RPMI8226 (cell line): ENCODE measurements at regions not wholly inside any gene's neighbourhood (a gene's known extent, or its start where the extent isn't known, plus 50 kb on each side); places are given as distances from the start of the nearest gene placed in this dataset.
"Not testable (repeated sequence)": the region's sequence is repeated elsewhere in the genome, so short reads cannot be mapped to it uniquely, and the experiment has no call there.

Source experiments
- DNase-seq: peaks from one replicate; pipeline ENCODE4 v3.0.0-alpha.2; 2015

DNA sequence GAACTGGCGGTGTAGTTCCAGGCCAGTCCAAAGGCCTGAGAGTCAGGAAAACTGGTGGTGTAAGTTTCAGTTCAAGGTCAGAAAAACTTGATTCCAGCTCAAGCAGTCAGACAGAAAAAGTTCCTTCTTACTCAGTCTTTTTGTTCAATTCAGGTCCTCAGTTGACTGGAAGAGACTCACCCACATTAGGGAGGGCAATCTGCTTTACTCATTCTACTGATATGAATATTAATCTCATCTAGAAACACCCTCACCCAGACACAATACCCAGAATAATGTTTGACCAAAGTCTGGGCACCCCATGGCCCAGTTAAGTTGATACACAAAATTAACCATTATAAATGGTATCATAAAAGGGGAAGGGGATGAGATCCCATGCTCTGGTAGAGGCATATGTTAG, 50.1 kb upstream of the LTA4H start:
- DNase-seq, result no peak

DNA sequence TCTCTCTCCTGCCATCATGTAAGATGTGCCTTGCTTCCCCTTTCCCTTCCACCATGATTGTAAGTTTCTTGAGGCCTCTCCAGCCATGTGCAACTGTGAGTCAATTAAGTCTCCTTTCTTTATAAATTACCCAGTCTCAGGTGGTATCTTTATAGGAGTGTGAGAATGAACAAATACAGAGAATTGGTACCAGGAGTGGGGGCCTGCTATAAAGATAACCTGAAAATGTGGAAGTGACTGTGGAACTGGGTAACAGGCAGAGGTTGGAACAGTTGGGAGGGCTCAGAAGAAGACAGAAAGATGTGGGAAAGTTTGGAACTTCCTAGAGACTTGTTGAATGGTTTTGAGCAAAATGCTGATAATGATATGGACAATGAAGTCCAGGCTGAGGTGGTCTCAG, 50.8 kb upstream of the LTA4H start:
- DNase-seq, result not testable (repeated sequence)

DNA sequence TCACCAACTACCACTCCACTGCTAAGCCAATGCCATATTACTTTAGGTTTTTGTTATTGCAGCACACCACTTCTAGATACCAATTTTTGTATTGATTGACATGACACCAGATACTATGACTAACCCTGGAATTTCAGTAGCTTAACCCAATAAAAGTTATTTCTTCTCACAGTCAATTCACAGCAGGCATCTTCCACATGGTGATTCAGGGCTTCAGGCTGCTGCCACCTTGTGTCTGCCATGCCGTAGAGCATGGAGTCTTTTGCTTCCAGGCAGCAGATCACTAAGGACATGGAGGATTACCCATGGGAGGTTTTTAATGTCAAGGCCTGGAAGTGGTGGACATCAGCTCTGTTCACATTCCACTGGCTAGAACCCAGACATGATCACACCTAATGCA, 56.4 kb upstream of the LTA4H start:
- DNase-seq, result peak; percentile 15

DNA sequence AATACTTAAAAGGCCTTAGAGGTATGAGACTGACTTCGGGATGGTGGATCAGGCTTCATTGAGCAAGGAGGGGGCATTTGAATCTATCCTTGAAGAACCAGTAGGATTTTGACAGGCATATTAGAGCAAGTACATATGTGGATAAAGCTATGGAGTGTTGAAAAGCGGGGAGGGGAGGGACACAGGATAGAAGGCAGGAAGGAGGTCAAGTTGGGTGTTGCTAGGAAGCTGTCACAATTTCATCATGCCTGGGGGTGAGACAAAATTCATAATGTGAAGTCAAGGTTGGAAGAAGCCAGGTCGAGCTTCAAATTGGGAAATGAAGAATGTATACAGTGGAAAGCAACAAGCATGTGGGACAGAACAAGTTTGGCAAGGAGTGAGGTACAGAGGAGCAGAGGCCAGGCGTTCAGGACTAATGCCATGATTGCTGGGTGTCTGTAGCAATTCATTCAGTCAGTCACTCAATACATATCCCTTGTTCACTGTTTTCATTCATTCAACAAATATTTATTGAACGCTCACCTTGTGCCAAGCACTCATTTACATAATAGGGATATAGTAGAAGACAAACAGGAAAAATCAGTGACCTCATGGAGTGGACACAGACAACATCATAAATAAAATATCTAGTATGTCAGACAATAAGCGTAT, 58.3 kb upstream of the LTA4H start:
- DNase-seq, result no peak

DNA sequence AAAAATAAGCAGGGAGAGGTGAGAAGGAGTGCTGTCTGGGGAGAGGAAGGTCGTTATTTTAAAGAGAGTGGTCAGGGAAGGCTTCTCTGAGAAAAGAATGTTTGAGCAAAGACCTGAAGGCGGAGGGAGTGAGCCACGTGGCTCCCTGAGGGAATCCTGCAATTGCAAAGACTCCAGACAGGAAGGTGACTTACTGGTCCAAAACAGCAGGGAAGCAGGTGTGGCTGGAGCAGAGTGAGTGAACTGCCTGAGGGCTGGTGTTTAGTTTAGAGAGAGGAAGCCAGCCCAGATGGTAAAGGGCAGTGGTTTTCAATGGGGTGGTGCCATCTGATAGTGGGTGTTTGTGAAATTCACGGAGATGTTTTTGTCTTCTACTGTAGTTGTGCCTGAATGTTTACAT, 58.8 kb upstream of the LTA4H start:
- DNase-seq, result peak; percentile 45

DNA sequence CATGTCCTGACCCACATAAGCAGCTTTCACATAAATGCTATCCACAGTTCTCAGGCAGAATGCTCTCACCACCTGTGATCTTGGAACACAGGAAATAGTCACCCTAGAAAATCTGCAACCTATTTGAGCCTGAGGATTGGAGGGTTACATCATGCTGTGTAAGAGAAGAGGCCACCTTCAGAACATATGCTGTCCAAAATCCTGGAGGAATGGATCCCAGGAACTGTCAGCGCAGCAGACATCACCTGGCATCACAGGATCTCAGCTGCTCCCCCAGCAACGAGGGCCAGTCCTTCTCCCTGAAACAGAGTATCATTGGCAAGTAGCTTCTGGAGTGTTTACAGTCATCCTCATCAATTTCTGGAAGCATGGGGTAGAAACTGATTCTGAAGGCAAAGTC, 63.2 kb upstream of the LTA4H start:
- DNase-seq, result no peak

DNA sequence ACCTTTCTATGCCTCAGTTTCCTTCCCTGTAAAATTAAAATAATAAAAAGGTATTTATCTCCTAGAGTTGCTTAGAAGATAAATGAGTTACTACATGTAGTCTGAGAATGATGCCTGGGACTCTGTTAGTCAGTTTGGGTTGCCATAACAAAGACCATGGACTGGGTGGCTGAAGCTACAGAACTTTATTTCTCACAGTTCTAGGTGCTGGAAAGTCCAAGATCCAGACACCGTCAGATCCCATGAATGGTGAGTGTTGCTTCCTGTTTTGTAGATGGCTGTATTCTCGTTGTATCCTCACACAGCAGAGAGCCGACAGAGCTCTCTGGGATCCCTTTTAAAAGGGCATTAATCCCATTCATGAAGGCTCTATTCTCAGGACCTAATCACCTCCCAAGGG, 64.0 kb upstream of the LTA4H start:
- DNase-seq, result no peak

DNA sequence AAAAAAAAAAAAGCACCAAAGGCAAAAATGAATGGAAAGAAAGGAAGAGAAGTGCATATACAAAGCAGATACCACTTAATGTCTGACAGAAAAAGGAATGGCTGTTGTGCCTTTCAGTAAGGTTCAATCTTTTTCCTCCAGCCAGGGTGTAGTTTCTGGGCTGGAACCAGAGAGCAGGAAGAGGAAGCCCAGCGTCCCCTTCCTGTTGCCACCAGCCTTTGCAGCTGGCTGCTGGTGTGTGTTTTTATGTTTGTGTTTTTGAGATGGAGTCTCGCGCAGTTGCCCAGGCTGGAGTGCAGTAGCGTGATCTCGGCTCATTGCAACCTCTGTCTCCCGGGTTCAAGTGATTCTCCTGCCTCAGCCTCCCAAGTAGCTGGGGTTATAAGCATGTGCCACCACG, 64.6 kb upstream of the LTA4H start:
- no peak for DNase-seq

DNA sequence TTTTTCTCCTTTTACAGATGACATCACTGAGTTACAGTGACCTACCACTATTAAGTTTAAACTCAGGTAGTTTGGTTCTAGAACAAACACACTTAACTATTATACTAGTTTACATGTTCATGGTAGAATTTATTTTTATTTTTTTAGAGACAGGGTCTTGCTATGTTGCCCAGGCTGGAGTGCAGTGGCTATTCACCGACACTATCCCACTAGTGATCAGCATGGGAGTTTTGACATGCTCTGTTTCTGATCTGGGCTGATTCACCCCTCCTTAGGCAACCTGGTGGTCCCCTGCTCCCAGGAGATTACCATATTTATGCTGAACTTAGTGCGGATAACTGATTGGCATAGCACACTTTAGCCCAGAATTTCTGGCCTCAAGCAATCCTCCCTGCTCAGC, 66.4 kb upstream of the LTA4H start:
- DNase-seq, result no peak

DNA sequence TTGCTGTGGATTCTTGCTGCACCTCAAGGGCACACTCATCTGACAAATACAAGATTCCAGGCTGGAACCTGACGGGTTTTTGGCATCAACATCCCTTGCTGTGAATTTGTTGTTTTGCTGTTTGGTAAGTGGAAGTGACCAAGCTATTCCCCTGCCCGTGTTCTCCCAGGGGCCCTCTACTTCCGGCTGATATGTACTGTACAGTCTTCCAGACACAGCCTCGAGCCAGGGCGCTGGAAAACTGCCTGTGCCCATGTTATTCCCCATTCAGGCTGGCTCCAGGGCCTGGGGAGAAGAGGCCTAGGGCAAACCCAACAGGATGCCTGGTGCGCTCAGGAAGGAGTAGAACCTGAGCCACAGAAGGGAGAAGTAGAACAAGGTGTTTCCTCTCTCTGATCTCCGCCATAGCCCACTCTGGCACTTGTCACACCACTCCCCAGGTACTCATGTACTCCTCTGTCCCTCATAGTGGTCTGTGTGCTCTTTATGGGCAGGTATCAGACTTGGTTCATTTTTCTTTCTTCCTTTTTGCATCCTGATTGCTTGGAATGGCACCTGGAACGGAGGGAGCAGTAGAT, 67.8 kb upstream of the LTA4H start:
- no peak for DNase-seq

DNA sequence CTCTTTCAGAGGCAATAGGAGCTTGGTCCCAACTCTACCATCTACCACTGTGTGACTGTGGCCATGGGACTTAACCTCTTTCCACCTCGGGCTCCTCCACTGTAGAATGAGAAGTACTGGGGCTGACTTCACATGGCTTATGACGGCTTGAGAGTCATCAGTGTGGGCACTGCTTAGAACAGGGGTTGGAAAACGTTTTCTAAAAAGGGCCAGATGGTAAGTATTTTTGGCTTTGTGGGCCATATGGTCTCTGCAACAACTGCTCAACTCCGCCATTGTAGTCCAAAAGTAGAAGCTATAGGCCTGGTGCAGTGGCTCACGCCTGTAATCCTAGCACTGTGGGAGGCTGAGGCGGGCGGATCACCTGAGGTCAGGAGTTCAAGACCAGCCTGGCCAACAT, 69.2 kb upstream of the LTA4H start:
- DNase-seq, result no peak

DNA sequence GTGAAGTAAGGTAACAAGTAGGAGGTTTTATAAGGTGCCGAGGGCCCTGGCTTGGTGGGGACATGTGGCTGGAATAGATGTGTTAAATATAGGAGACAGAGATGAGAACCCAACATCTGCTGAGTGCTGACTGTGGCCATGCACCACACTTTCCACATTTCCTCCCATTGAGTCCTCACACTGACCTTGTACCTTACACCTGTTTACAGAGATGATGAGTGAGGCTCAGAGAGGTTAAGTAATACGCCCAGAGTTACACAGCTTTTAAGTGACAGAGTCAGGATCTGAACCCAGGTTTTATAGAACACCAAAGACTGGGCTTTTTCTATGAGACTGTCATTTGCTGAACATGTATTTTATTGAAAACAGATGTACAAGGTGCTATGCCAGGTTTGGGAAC, 70.8 kb upstream of the LTA4H start:
- no peak for DNase-seq

DNA sequence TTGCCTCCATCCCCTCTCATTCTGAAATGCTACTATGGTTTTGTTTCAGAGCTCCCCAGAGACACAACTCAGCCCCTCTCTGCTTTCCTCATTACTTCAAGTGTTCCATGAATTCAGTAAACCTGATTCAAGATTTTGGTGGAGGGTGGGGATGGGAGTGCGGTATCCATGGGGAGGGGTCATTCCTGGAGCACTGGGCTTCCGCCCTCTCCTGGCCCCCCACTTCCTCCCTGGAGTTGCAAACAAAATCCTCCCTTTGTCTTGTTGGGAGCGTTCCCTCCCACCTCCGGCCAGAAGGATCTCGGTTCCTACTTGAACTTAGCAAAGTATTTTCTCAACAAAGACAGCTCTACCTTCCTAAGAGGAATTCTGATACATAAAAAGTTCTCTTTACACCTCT, 71.8 kb upstream of the LTA4H start:
- no peak for DNase-seq

DNA sequence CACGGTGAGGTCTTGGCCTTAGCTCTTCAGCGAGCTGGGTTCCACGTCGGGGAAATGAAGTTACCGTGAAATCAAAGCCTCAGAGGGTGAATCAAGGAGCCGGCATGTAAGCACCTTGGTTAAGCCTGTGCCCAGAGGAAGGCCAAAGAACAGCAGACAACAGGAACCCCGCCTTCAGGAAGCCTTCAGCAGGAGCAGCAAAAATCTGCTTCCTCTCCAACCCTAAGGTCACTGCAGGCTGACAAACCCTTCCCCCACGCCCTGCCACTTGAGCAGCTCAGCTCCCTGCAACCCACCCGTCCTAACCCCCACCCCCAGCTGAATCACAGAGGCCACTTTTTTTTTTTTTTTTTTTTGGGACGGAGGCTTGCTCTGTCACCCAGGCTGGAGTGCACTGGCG, 72.9 kb upstream of the LTA4H start:
- peak; percentile 39 for DNase-seq

DNA sequence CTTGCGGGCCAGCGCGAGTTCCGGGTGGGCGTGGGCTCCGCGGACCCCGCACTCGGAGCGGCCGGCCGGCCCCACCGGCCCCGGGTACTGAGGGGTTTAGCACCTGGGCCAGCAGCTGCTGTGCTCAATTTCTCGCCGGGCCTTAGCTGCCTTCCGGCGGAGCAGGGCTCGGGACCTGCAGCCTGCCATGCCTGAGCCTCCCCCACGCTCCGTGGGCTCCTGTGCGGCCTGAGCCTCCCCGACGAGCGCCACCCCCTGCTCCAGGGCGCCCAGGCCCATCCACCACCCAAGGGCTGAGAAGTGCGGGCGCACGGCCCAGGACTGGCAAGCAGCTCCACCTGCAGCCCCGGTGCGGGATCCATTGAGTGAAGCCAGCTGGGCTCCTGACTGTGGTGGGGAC, 73.6 kb upstream of the LTA4H start:
- not testable (repeated sequence) for DNase-seq

DNA sequence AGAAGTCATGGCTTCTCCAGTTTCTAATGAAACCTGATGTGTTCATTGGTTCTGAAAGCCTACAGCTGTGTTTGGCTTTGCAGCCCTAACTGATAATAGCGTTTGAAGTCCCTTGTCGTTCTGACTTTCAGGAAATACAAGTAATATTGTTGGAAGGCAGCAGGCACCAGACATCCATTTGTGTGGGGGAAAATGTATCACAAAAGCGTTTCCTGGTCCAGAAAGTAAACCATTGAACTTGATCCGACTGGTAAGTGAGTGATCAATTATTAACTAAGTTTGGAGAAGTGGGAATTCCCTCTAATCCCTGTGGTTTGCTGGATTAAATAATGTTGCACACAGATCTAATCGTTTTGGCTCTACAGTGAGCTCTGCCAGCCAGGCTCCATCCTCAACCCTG, 77.3 kb upstream of the LTA4H start:
- DNase-seq, result no peak

DNA sequence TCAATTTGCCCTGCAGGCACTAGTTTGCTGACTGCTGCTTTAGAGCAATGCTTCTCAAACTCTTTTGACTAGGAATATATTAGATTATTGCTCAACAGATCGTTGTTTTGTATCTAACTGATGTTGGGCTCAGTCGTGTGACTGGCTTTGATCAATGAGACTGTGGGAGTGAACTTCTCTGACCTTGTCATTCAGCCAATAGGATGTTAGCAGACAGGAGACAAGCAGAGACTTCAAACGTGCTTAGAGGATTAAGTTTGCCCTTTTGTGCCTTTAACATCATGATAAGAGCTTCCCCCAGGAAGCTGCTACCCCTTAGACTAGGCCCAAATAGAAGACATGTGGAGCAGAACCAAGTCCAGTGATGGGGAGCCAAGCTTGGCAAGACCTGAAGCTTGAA, 76.7 kb upstream of the ELK3 start:
- no peak for DNase-seq

DNA sequence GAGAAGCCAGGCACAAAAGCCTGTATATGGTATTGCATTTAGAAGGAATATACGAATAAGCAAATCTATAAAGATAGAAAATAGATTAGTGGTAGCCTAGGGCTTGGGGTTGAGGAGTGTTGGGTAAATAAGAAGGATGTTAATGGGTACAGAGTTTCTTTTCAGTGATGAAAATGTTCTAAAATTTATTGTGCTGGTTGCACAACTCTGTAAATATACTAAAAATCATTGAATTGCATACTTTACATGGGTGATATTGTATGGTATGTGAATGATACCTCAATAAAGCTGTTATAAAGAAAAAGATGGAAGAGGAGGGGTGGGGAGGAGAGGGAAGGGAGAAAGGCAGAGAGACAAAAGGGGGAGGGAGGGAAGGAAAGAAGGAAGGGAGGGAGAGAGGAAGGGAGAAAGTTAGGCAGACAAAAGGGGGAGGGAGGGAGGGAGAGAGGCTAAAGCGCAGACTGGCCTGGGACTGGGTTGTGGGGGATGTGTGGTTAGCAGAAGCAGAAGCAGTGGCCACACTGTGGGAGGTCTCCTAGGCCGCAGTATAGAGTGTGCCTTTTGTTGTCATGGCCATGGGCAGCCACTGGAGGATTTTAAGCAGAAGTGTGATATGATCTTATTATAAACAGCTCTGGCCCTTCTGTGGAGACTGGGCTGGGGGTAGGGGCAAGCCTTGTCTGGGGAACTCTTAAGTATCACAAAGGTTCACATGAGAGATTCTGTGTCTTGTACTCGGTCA, 73.6 kb upstream of the ELK3 start:
- DNase-seq, result no peak

DNA sequence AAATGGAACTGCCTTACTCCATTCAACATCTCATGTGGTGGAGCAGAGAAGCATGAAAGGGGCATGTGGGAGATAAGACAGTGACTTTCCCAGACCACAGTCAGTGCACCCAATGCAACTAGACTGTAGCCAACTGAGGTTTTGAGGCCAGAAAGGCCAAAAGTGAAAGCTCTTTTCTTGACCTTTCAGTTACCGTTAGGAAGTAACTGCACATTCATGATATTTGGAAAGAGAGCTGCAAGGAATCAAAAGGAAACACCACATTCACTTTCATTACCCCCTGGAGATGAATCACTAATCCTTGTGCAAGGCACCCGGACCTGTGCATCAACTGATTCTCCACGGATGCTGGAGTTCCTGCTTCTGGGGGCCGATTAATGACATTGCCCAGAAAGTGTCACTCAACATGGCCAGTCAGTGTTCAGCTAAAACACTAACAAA, 72.9 kb upstream of the ELK3 start:
- peak; percentile 8 for DNase-seq

DNA sequence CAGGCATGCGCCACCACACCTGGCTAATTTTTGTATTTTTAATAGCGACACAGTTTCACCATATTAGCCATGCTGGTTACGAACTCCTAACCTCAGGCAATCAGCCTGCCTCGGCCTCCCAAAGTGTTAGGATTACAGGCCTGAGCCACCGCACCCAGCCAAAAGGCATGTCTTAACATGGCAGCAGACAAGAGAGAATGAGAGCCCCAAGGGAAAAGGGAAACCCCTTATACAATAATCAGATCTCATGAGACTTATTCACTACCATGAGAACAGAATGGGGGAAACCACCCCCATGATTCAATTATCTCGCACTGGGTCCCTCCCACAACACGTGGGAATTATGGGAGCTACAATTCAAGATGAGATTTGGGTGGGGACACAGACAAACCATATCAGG, 65.9 kb upstream of the ELK3 start:
- DNase-seq, result not testable (repeated sequence)

DNA sequence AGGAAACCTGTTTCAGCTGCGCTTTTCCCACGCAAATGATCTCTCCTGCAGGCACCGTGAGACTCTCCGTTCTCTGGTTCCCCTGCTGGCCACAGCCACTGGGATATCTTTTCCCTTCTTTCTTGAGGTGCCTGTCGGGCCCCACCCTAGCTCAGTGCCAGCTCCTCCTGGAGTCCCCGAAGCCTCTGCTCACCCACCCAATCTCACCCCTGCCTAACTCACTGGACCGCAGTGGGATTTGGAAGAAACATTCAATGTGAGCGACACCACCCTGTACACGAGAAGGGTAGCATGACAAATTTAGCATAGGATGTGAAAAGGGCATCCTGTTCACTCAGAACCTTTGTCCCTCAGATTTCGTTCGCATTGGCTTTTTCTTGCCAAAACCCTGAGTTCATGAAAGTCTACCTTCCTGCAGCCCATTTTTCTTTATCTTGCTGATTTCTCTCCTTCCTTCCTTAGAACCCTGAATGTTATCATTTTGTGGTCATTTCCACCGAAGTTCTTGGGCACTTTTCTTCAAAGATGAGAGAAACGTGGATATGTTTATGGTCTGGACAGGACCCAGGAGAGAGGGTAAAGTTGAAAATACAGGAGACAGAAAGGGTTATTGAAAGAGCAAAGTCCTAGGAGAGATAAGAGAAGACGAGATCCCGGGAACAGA, 63.6 kb upstream of the ELK3 start:
- DNase-seq, result no peak

DNA sequence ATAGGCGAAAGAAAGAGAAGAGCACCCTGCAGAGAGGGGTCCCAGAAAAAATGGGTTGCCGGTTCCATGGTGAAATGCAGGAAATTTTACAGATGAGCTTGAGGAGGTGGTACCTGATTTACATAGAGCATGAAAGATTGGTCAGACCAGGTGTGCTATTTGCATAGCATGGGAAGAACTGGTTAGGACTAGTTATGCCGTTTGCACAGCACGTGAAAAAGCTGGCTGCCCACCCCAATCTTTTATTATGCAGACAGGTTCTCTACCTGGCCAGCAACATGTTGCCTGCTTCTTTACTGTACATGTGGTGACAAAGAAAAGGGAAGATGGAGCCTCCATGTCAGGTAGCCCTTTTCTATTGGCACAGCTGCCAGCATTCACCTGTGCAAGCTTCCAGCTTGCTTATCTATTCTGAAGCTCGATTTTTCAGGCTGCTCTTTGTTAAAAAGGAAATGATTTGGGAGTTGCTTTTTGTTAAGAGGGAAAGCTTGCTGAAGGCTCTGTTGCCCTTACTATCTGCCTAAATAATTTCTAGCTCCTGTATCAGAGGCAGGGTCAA, 62.9 kb upstream of the ELK3 start:
- no peak for DNase-seq

DNA sequence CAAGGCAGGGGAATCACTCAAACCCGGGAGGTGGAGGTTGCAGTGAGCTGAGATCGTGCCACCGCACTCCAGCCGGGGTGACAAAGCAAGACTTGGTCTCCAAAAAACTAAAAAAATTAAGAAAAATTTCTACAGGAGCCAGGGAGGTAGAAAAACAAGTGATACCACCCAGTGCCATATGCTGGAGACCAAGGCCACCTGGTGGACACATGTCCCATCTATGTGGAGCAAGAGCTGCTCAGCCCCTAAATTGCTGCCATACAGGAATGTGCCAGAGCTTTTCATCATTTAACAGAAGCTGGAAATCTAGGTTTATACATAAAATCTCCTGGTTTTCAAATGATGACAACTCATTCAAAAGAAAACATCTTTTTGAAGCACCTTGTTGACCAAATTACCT, 61.4 kb upstream of the ELK3 start:
- peak; percentile 36 for DNase-seq

DNA sequence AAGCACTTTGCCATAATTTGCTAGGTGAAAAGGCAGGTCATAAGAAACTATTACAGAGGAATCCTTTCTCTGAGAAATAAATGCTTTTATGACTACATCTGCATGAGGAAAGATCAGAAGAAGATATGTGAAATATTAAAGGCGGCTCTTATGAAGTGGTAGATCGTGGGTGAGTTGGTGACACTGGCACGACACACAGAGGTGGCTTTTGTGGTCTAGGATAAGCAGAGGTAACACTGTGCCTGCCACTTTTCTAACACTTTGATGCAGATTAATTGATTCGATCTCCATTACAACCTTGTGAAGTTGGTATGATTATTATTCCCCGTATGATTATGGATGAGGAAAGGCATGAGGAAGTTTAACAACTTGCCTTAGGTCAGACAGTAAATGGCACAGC, 60.0 kb upstream of the ELK3 start:
- DNase-seq, result no peak
